Uterus (tissue), 3 donors: ENCODE measurements at regions not wholly inside any gene's neighbourhood (a gene's known extent, or its start where the extent isn't known, plus 50 kb on each side); places are given as distances from the start of the nearest gene placed in this dataset.

Source experiments
- DNase-seq, 2 donors: peaks; one replicate each; pipeline ENCODE4 v3.0.0-alpha.2; 2019 to 2020
- H3K27ac ChIP-seq, 2 donors: fragments of 200-600 bp; sonication (generic); 1 replicate in 1 of 2; 2 replicates in 1 of 2; pipeline ENCODE4 v1.5.1; 2016 to 2018
- H3K27me3 ChIP-seq, 2 donors: fragments of 200-600 bp; sonication (generic); one replicate each; pipeline ENCODE4 v1.5.1; 2018 to 2019; ENCODE audit warnings: control low read depth in 1 of 2
- H3K36me3 ChIP-seq, 2 donors: fragments of 200-600 bp; sonication (generic); one replicate each; pipeline ENCODE4 v1.5.1; 2019; ENCODE audit warnings: control low read depth in 1 of 2
- H3K4me1 ChIP-seq, 2 donors: fragments of 200-600 bp; sonication (generic); one replicate each; pipeline ENCODE4 v1.5.1; 2018 to 2019; ENCODE audit warnings: control low read depth in 1 of 2
- H3K4me3 ChIP-seq, 2 donors: fragments of 200-600 bp; sonication (generic); 1 replicate in 1 of 2; 2 replicates in 1 of 2; pipeline ENCODE4 v1.5.1; 2018 to 2019; ENCODE audit warnings: mild to moderate bottlenecking in 1 of 2
- H3K9me3 ChIP-seq, 2 donors: fragments of 200-600 bp; sonication (generic); one replicate each; pipeline ENCODE4 v1.5.1; 2019; ENCODE audit warnings: control low read depth in 1 of 2
- POLR2A ChIP-seq, 2 donors: fragments of 450-650 bp; IDR thresholded peaks; one replicate each; pipeline ENCODE4 v1.6.1; 2016; ENCODE audit warnings: antibody characterized with exemption in 2 of 2, mild to moderate bottlenecking in 1 of 2, moderate library complexity in 1 of 2
- intact Hi-C: fragments of 100-400 bp; cut with DNase I; formaldehyde crosslinking; loops from one replicate; pipeline ENCODE4 v1.15.1; 2023; ENCODE audit warnings: low total_unique reads
- TF ChIP-seq, protein P1 (sequence below), 4 experiments: fragments of 200-600 bp in 2 of 4; fragments of 450-650 bp in 2 of 4; sonication (generic) in 2 of 4; IDR thresholded peaks; one replicate each; pipeline ENCODE4 v1.5.1; 2016 to 2019; ENCODE audit warnings: antibody characterized with exemption in 4 of 4, mild to moderate bottlenecking in 2 of 4, moderate library complexity in 1 of 4
- donor health status: DM: yes; HTN: yes; CAD: no.

DNA sequence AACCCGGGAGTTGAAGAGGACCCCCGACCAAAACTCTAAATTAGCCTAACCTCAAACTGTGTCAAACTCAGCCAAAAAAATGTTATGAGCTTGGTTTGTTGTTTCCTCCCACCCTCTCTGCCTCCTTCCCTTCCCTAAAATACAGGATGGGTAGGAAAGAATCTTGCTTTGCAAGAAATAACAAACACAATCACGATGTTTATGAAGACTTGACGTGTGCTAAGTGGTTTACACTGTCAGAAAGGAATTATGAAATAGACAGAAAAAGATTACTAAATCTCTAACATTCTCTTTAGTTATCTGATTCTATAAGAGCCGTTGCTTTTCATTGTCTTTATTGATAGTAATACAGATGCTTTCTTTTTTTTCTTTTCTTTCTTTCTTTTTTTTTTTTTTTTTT, 285.1 kb downstream of the BMP7 start:
- Histone ChIP-seq H3K27me3 (no peaks in the 10 kb centered on the region), H3K9me3 (peaks cover 3 to 12% of the 10 kb centered on the region in 2 donors), H3K4me3 (no peak overlapping the region), H3K4me1 (no peaks in the 10 kb centered on the region), H3K27ac (no peak overlapping the region), H3K36me3 (no peaks in the 10 kb centered on the region)
- intact Hi-C loops = no loop called here
- DNase-seq = no peak
- TF ChIP-seq, protein P1, sequence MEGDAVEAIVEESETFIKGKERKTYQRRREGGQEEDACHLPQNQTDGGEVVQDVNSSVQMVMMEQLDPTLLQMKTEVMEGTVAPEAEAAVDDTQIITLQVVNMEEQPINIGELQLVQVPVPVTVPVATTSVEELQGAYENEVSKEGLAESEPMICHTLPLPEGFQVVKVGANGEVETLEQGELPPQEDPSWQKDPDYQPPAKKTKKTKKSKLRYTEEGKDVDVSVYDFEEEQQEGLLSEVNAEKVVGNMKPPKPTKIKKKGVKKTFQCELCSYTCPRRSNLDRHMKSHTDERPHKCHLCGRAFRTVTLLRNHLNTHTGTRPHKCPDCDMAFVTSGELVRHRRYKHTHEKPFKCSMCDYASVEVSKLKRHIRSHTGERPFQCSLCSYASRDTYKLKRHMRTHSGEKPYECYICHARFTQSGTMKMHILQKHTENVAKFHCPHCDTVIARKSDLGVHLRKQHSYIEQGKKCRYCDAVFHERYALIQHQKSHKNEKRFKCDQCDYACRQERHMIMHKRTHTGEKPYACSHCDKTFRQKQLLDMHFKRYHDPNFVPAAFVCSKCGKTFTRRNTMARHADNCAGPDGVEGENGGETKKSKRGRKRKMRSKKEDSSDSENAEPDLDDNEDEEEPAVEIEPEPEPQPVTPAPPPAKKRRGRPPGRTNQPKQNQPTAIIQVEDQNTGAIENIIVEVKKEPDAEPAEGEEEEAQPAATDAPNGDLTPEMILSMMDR (IDR thresholded peaks at IDR 0.05) = no peak
- no peak for TF ChIP-seq POLR2A (IDR thresholded peaks at IDR 0.05)

GRCh38 chr20:56983813-56984212, 282.6 kb downstream of the BMP7 start:
- TF ChIP-seq, protein P1 (IDR thresholded peaks at IDR 0.05) = no peak
- no peak for TF ChIP-seq POLR2A (IDR thresholded peaks at IDR 0.05)
- no peak overlapping the region for H3K27ac ChIP-seq
- DNase-seq = no peak
- no peaks in the 10 kb centered on the region for H3K27me3 ChIP-seq
- H3K4me1 ChIP-seq = no peaks in the 10 kb centered on the region
- peaks cover 3 to 12% of the 10 kb centered on the region in 2 donors for H3K9me3 ChIP-seq
- no peak overlapping the region for H3K4me3 ChIP-seq
- intact Hi-C loops = no loop called here
- H3K36me3 ChIP-seq = no peaks in the 10 kb centered on the region

GRCh38 chr20:56985066-56985685, 281.3 kb downstream of the BMP7 start:
- peaks cover 3 to 12% of the 10 kb centered on the region in 2 donors for H3K9me3 ChIP-seq
- H3K4me1 ChIP-seq = no peaks in the 10 kb centered on the region
- intact Hi-C loops = no loop called here
- DNase-seq = no peak
- no peaks in the 10 kb centered on the region for H3K27me3 ChIP-seq
- H3K36me3 ChIP-seq = no peaks in the 10 kb centered on the region
- H3K27ac ChIP-seq = no peak overlapping the region
- TF ChIP-seq, protein P1 (IDR thresholded peaks at IDR 0.05) = no peak
- no peak for TF ChIP-seq POLR2A (IDR thresholded peaks at IDR 0.05)
- H3K4me3 ChIP-seq = no peak overlapping the region

- no peaks in the 10 kb centered on the region for H3K27me3 ChIP-seq
- H3K4me3 ChIP-seq = no peak overlapping the region
- no peak overlapping the region for H3K27ac ChIP-seq
- DNase-seq = no peak
- no peak for TF ChIP-seq POLR2A (IDR thresholded peaks at IDR 0.05)
- TF ChIP-seq, protein P1 (IDR thresholded peaks at IDR 0.05) = no peak
- H3K36me3 ChIP-seq = no peaks in the 10 kb centered on the region
- H3K4me1 ChIP-seq = no peaks in the 10 kb centered on the region
- intact Hi-C loops = no loop called here
- H3K9me3 ChIP-seq = peaks cover 3 to 12% of the 10 kb centered on the region in 2 donors
These were observed 280.0 kb downstream of the BMP7 start for GRCh38 chr20:56986476-56986875.

- Histone ChIP-seq H3K27ac (no peak overlapping the region), H3K27me3 (no peaks in the 10 kb centered on the region), H3K36me3 (no peaks in the 10 kb centered on the region), H3K9me3 (peaks cover 3 to 12% of the 10 kb centered on the region in 2 donors), H3K4me3 (no peak overlapping the region), H3K4me1 (no peaks in the 10 kb centered on the region)
- intact Hi-C loops = no loop called here
- no peak for TF ChIP-seq POLR2A (IDR thresholded peaks at IDR 0.05)
- TF ChIP-seq, protein P1 (IDR thresholded peaks at IDR 0.05) = no peak
- no peak for DNase-seq
These were observed 279.3 kb downstream of the BMP7 start for GRCh38 chr20:56986931-56987720.
